ENCODE measurements at regions not wholly inside any gene's neighbourhood (a gene's known extent, or its start where the extent isn't known, plus 50 kb on each side); places are given as distances from the start of the nearest gene placed in this dataset.

DNA sequence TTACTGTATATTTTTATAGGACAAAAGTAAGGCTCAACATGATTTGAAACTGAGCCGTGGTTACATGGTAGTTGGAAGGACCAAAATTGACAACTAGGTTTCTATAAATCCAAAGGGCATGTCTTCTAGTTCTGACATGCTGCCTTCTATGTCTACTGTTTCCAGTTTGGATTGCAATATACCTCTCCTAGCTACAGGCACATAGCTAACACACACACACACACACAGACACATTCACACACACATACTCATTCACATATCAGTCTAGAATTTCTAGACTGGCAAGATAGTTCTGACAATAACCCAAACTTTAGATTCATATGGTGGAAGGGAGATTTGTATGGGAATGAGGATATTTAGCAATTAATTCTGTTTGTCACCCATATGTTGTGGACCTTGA lies 544.8 kb upstream of the CAMK1G start:
- no peak for DNase-seq (ENCODE audit: low read depth)
- no peak overlapping the region for H3K4me3 ChIP-seq (replicated peaks; ENCODE audit: low read depth, low read length)
- TF ChIP-seq, protein P1, sequence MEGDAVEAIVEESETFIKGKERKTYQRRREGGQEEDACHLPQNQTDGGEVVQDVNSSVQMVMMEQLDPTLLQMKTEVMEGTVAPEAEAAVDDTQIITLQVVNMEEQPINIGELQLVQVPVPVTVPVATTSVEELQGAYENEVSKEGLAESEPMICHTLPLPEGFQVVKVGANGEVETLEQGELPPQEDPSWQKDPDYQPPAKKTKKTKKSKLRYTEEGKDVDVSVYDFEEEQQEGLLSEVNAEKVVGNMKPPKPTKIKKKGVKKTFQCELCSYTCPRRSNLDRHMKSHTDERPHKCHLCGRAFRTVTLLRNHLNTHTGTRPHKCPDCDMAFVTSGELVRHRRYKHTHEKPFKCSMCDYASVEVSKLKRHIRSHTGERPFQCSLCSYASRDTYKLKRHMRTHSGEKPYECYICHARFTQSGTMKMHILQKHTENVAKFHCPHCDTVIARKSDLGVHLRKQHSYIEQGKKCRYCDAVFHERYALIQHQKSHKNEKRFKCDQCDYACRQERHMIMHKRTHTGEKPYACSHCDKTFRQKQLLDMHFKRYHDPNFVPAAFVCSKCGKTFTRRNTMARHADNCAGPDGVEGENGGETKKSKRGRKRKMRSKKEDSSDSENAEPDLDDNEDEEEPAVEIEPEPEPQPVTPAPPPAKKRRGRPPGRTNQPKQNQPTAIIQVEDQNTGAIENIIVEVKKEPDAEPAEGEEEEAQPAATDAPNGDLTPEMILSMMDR (IDR thresholded peaks at IDR 0.05; ENCODE audit: low read length, missing control alignments) = no peak

DNA sequence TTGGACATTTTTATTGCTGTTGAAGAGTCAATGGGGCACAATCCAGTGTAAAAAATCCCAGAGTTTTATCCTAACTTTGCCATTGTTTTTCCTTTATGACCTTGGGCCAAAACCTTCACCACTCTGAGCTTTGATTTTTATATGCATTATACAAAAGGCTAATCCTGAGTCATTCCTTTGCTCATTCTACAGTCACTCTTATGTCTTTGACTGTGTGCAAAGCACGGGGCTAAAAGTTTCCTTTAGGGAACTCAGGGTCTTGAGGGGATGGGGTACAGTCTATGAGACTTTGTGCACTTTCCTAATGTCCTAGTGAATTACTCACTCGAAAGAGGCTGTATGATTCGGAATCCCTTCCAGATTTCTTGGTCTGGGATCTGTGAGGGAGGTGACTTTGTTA lies 543.2 kb upstream of the CAMK1G start:
- H3K4me3 ChIP-seq (replicated peaks; ENCODE audit: low read depth, low read length) = no peak overlapping the region
- TF ChIP-seq, protein P1 (IDR thresholded peaks at IDR 0.05; ENCODE audit: low read length, missing control alignments) = no peak
- no peak for DNase-seq (ENCODE audit: low read depth)

DNA sequence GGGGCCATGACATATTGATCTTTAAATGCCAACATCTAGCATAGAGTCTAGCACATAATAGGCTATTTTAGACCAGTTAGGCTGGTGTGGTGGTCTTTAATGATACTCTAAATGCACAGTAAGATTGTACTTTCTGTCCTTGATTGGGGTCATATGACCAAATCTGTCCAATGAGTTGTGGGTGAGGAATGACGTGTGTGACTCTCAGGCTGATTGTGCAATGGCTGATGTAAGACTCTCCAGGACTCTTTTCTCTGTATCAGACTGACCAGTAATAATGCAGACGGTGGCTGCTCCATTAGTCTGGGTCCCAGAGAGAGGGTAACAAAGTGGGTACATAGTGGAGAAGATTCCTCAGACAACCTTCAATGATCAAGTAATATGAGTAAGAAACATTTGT lies 541.6 kb upstream of the CAMK1G start:
- DNase-seq (ENCODE audit: low read depth) = no peak
- no peak overlapping the region for H3K4me3 ChIP-seq (replicated peaks; ENCODE audit: low read depth, low read length)
- TF ChIP-seq, protein P1 (IDR thresholded peaks at IDR 0.05; ENCODE audit: low read length, missing control alignments) = no peak

DNA sequence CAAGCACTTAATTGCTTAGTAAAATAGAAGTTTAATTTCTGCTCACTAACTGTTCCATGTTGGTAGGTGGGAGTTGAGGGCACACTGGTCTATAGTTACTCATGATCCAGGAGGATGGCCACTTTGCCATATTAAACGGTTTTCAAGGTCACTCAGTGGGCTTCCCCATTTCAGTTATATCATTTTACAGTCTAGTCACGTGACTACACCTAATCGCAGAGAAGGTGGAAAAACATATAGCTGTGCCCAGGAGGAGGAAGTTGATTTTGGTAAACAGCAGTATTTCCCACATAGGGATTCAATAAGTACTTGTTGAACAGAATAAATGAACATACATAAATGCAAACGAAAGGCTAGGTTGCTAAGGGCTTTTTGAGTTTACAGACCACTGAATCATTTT lies 541.1 kb upstream of the CAMK1G start:
- H3K4me3 ChIP-seq (replicated peaks; ENCODE audit: low read depth, low read length) = no peak overlapping the region
- DNase-seq (ENCODE audit: low read depth) = no peak
- TF ChIP-seq, protein P1 (IDR thresholded peaks at IDR 0.05; ENCODE audit: low read length, missing control alignments) = no peak

DNA sequence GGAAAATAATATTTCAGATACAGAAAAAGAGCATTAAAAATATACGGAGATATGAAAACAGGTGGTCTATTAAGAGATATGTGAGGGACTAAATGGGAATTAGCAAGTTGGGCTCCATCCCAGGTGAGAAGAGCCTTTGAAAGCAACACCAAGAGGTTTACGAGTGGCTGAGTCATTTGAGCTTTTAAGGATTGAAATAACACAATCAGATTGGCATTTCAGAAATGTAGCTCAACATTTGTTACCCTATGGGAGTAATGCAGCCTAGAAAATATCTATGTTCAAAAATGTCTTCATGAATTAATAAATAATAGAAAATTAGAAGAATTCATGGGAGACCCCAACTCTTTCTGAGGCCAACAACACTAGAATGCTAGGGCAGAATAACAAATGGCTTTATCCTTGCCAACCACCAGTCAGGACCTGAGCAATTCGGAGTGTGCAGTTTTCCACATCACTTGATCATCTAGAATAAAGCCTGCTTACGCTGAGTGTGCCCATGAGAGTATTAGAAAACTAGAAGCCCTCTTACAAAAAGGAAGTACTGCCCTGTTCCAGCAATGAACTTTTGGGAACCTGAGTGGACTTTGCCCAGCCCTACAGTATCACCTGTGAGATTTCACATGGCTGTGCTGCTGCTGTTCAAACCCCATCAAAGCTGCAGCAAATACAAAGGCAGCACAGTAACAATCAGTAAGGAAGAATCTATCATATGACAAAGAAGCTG lies 538.0 kb upstream of the CAMK1G start:
- H3K4me3 ChIP-seq (replicated peaks; ENCODE audit: low read depth, low read length) = no peak overlapping the region
- TF ChIP-seq, protein P1 (IDR thresholded peaks at IDR 0.05; ENCODE audit: low read length, missing control alignments) = no peak
- no peak for DNase-seq (ENCODE audit: low read depth)

DNA sequence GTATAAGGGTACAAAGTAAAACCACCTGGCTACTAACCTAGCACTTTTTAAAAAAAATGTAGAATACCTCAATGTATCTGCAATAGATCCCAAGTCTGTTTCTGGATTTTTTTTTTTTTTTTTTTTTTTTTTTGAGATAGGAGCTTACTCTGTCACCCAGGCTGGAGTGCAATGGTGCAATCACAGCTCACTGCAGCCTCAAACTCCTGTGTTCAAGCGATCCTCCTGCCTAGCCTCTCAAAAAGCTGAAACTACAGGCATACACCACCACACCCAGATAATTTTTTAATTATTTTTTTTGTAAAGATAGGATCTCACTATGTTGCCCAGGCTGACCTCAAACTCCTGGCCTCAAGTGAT lies 537.5 kb upstream of the CAMK1G start:
- no peak for DNase-seq (ENCODE audit: low read depth)
- no peak overlapping the region for H3K4me3 ChIP-seq (replicated peaks; ENCODE audit: low read depth, low read length)
- TF ChIP-seq, protein P1 (IDR thresholded peaks at IDR 0.05; ENCODE audit: low read length, missing control alignments) = no peak

DNA sequence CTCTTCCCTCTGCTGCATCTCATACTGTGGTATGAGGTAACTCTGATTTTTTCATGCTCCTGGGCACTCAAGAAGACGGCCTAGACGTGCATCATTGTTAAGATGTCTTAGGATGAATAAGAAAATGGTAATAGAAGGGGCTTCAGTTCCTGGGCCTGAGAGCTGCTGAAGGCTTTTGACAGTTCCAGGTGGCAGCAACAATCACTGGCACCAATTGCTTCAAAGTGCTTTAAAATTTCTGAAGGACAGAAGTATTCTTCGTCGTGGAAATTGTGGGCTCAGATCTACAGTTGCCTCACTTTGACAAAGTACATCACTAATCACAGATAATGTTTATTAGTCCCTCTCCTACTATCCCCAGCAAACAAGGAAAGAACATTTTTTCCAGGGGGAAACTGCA lies 536.6 kb upstream of the CAMK1G start:
- DNase-seq (ENCODE audit: low read depth) = no peak
- no peak overlapping the region for H3K4me3 ChIP-seq (replicated peaks; ENCODE audit: low read depth, low read length)
- TF ChIP-seq, protein P1 (IDR thresholded peaks at IDR 0.05; ENCODE audit: low read length, missing control alignments) = no peak

Data from fibroblast of pulmonary artery (primary cell).